ENCODE measurements at regions not wholly inside any gene's neighbourhood (a gene's known extent, or its start where the extent isn't known, plus 50 kb on each side); places are given as distances from the start of the nearest gene placed in this dataset.

- peaks cover 0 to 3% of the 10 kb centered on the region in 2 donors for H3K4me1 ChIP-seq (ENCODE audit: control insufficient read depth in 2 of 2, insufficient read depth in 2 of 2, low read length in 2 of 2)
- no peak overlapping the region for H3K27ac ChIP-seq (ENCODE audit: low read depth in 2 of 2, low read length in 2 of 2)
Observed at GRCh38 chr3:150249779-150250470, 158.2 kb upstream of the TSC22D2 start.

GRCh38 chr3:150248888-150249681 is 159.0 kb upstream of the TSC22D2 start:
- Histone ChIP-seq H3K9ac (ENCODE audit: low read depth in 1 of 2, low read length in 2 of 2) (no peak overlapping the region), H3K27me3 (ENCODE audit: control insufficient read depth in 2 of 2, insufficient read depth in 2 of 2, low read length in 2 of 2) (no peaks in the 10 kb centered on the region), H3K36me3 (ENCODE audit: control insufficient read depth in 2 of 2, insufficient read depth in 2 of 2, low read length in 2 of 2) (no peaks in the 10 kb centered on the region), H3K27ac (ENCODE audit: low read depth in 2 of 2, low read length in 2 of 2) (no peak overlapping the region), H3K4me3 (ENCODE audit: low read length in 2 of 2) (no peak overlapping the region), H3K4me1 (ENCODE audit: control insufficient read depth in 2 of 2, insufficient read depth in 2 of 2, low read length in 2 of 2) (peaks cover 0 to 3% of the 10 kb centered on the region in 2 donors), H3K9me3 (ENCODE audit: control insufficient read depth in 2 of 2, low read length in 2 of 2) (no peaks in the 10 kb centered on the region)

More at GRCh38 chr3:150249779-150250470, 158.2 kb upstream of the TSC22D2 start:
- Histone ChIP-seq H3K9ac (ENCODE audit: low read depth in 1 of 2, low read length in 2 of 2) (no peak overlapping the region), H3K9me3 (ENCODE audit: control insufficient read depth in 2 of 2, low read length in 2 of 2) (no peaks in the 10 kb centered on the region), H3K27me3 (ENCODE audit: control insufficient read depth in 2 of 2, insufficient read depth in 2 of 2, low read length in 2 of 2) (no peaks in the 10 kb centered on the region), H3K4me3 (ENCODE audit: low read length in 2 of 2) (no peak overlapping the region), H3K36me3 (ENCODE audit: control insufficient read depth in 2 of 2, insufficient read depth in 2 of 2, low read length in 2 of 2) (no peaks in the 10 kb centered on the region)

GRCh38 chr3:150248116-150248887 is 159.8 kb upstream of the TSC22D2 start:
- H3K27me3 ChIP-seq (ENCODE audit: control insufficient read depth in 2 of 2, insufficient read depth in 2 of 2, low read length in 2 of 2), result no peaks in the 10 kb centered on the region
- H3K27ac ChIP-seq (ENCODE audit: low read depth in 2 of 2, low read length in 2 of 2), result no peak overlapping the region
- no peaks in the 10 kb centered on the region for H3K36me3 ChIP-seq (ENCODE audit: control insufficient read depth in 2 of 2, insufficient read depth in 2 of 2, low read length in 2 of 2)
- H3K9ac ChIP-seq (ENCODE audit: low read depth in 1 of 2, low read length in 2 of 2), result no peak overlapping the region
- H3K4me3 ChIP-seq (ENCODE audit: low read length in 2 of 2), result no peak overlapping the region
- H3K9me3 ChIP-seq (ENCODE audit: control insufficient read depth in 2 of 2, low read length in 2 of 2), result no peaks in the 10 kb centered on the region
- H3K4me1 ChIP-seq (ENCODE audit: control insufficient read depth in 2 of 2, insufficient read depth in 2 of 2, low read length in 2 of 2), result peaks cover 0 to 3% of the 10 kb centered on the region in 2 donors

GRCh38 chr3:150247441-150247840 is 160.7 kb upstream of the TSC22D2 start:
- Histone ChIP-seq H3K9me3 (ENCODE audit: control insufficient read depth in 2 of 2, low read length in 2 of 2) (no peaks in the 10 kb centered on the region), H3K9ac (ENCODE audit: low read depth in 1 of 2, low read length in 2 of 2) (no peak overlapping the region), H3K36me3 (ENCODE audit: control insufficient read depth in 2 of 2, insufficient read depth in 2 of 2, low read length in 2 of 2) (no peaks in the 10 kb centered on the region), H3K27ac (ENCODE audit: low read depth in 2 of 2, low read length in 2 of 2) (no peak overlapping the region), H3K4me3 (ENCODE audit: low read length in 2 of 2) (no peak overlapping the region), H3K4me1 (ENCODE audit: control insufficient read depth in 2 of 2, insufficient read depth in 2 of 2, low read length in 2 of 2) (peaks cover 0 to 3% of the 10 kb centered on the region in 2 donors), H3K27me3 (ENCODE audit: control insufficient read depth in 2 of 2, insufficient read depth in 2 of 2, low read length in 2 of 2) (no peaks in the 10 kb centered on the region)

- Histone ChIP-seq H3K4me3 (ENCODE audit: low read length in 2 of 2) (no peak overlapping the region), H3K27ac (ENCODE audit: low read depth in 2 of 2, low read length in 2 of 2) (no peak overlapping the region), H3K36me3 (ENCODE audit: control insufficient read depth in 2 of 2, insufficient read depth in 2 of 2, low read length in 2 of 2) (no peaks in the 10 kb centered on the region), H3K9me3 (ENCODE audit: control insufficient read depth in 2 of 2, low read length in 2 of 2) (no peaks in the 10 kb centered on the region), H3K27me3 (ENCODE audit: control insufficient read depth in 2 of 2, insufficient read depth in 2 of 2, low read length in 2 of 2) (no peaks in the 10 kb centered on the region), H3K4me1 (ENCODE audit: control insufficient read depth in 2 of 2, insufficient read depth in 2 of 2, low read length in 2 of 2) (peaks cover 5 to 9% of the 10 kb centered on the region in 2 donors), H3K9ac (ENCODE audit: low read depth in 1 of 2, low read length in 2 of 2) (no peak overlapping the region)
Observed at GRCh38 chr3:150243466-150243865, 164.6 kb upstream of the TSC22D2 start.

- Histone ChIP-seq H3K27ac (ENCODE audit: low read depth in 2 of 2, low read length in 2 of 2) (no peak overlapping the region), H3K9ac (ENCODE audit: low read depth in 1 of 2, low read length in 2 of 2) (no peak overlapping the region), H3K4me3 (ENCODE audit: low read length in 2 of 2) (no peak overlapping the region), H3K9me3 (ENCODE audit: control insufficient read depth in 2 of 2, low read length in 2 of 2) (no peaks in the 10 kb centered on the region), H3K27me3 (ENCODE audit: control insufficient read depth in 2 of 2, insufficient read depth in 2 of 2, low read length in 2 of 2) (no peaks in the 10 kb centered on the region), H3K36me3 (ENCODE audit: control insufficient read depth in 2 of 2, insufficient read depth in 2 of 2, low read length in 2 of 2) (no peaks in the 10 kb centered on the region), H3K4me1 (ENCODE audit: control insufficient read depth in 2 of 2, insufficient read depth in 2 of 2, low read length in 2 of 2) (peaks cover 11 to 14% of the 10 kb centered on the region in 2 donors)
Observed at GRCh38 chr3:150242220-150242936, 165.7 kb upstream of the TSC22D2 start.

GRCh38 chr3:150240891-150241290 is 167.2 kb upstream of the TSC22D2 start:
- no peaks in the 10 kb centered on the region for H3K36me3 ChIP-seq (ENCODE audit: control insufficient read depth in 2 of 2, insufficient read depth in 2 of 2, low read length in 2 of 2)
- no peaks in the 10 kb centered on the region for H3K9me3 ChIP-seq (ENCODE audit: control insufficient read depth in 2 of 2, low read length in 2 of 2)
- peaks cover 11 to 17% of the 10 kb centered on the region in 2 donors for H3K4me1 ChIP-seq (ENCODE audit: control insufficient read depth in 2 of 2, insufficient read depth in 2 of 2, low read length in 2 of 2)
- H3K4me3 ChIP-seq (ENCODE audit: low read length in 2 of 2), result no peak overlapping the region
- H3K27me3 ChIP-seq (ENCODE audit: control insufficient read depth in 2 of 2, insufficient read depth in 2 of 2, low read length in 2 of 2), result no peaks in the 10 kb centered on the region
- no peak overlapping the region for H3K9ac ChIP-seq (ENCODE audit: low read depth in 1 of 2, low read length in 2 of 2)
- no peak overlapping the region for H3K27ac ChIP-seq (ENCODE audit: low read depth in 2 of 2, low read length in 2 of 2)

GRCh38 chr3:150239766-150240165 is 168.3 kb upstream of the TSC22D2 start:
- Histone ChIP-seq H3K27me3 (ENCODE audit: control insufficient read depth in 2 of 2, insufficient read depth in 2 of 2, low read length in 2 of 2) (no peaks in the 10 kb centered on the region), H3K36me3 (ENCODE audit: control insufficient read depth in 2 of 2, insufficient read depth in 2 of 2, low read length in 2 of 2) (no peaks in the 10 kb centered on the region), H3K4me3 (ENCODE audit: low read length in 2 of 2) (no peak overlapping the region), H3K4me1 (ENCODE audit: control insufficient read depth in 2 of 2, insufficient read depth in 2 of 2, low read length in 2 of 2) (peaks cover 11 to 17% of the 10 kb centered on the region in 2 donors), H3K27ac (ENCODE audit: low read depth in 2 of 2, low read length in 2 of 2) (no peak overlapping the region), H3K9ac (ENCODE audit: low read depth in 1 of 2, low read length in 2 of 2) (no peak overlapping the region), H3K9me3 (ENCODE audit: control insufficient read depth in 2 of 2, low read length in 2 of 2) (no peaks in the 10 kb centered on the region)

GRCh38 chr3:150238995-150239619 is 169.0 kb upstream of the TSC22D2 start:
- H3K9me3 ChIP-seq (ENCODE audit: control insufficient read depth in 2 of 2, low read length in 2 of 2), result no peaks in the 10 kb centered on the region
- H3K9ac ChIP-seq (ENCODE audit: low read depth in 1 of 2, low read length in 2 of 2), result no peak overlapping the region
- H3K36me3 ChIP-seq (ENCODE audit: control insufficient read depth in 2 of 2, insufficient read depth in 2 of 2, low read length in 2 of 2), result no peaks in the 10 kb centered on the region
- H3K27ac ChIP-seq (ENCODE audit: low read depth in 2 of 2, low read length in 2 of 2), result no peak overlapping the region
- peaks cover 11 to 17% of the 10 kb centered on the region in 2 donors for H3K4me1 ChIP-seq (ENCODE audit: control insufficient read depth in 2 of 2, insufficient read depth in 2 of 2, low read length in 2 of 2)
- peak overlapping the region in 1 of 2 donors; percentile 32 for H3K4me3 ChIP-seq (ENCODE audit: low read length in 2 of 2)
- no peaks in the 10 kb centered on the region for H3K27me3 ChIP-seq (ENCODE audit: control insufficient read depth in 2 of 2, insufficient read depth in 2 of 2, low read length in 2 of 2)
